Progenitor cell of endocrine pancreas (in vitro differentiated cells): ENCODE measurements at regions not wholly inside any gene's neighbourhood (a gene's known extent, or its start where the extent isn't known, plus 50 kb on each side); places are given as distances from the start of the nearest gene placed in this dataset.

Experiments used
- DNase-seq: peaks from one replicate; pipeline ENCODE4 v3.0.0; 2021; ENCODE audit warnings: low spot score; ENCODE audit not compliant: unreplicated experiment
- H3K27ac Mint-ChIP-seq: 2 replicates; pipeline ENCODE4 v1.8.0; 2021; ENCODE audit warnings: mild to moderate bottlenecking, moderate library complexity, mixed read lengths
- H3K27me3 Mint-ChIP-seq: 2 replicates; pipeline ENCODE4 v1.8.0; 2021; ENCODE audit warnings: mixed read lengths
- H3K36me3 Mint-ChIP-seq: 2 replicates; pipeline ENCODE4 v1.8.0; 2022; ENCODE audit warnings: mixed read lengths; ENCODE audit not compliant: insufficient read depth
- H3K4me1 Mint-ChIP-seq: 2 replicates; pipeline ENCODE4 v1.8.0; 2021; ENCODE audit warnings: low read depth, mixed read lengths
- H3K4me3 Mint-ChIP-seq: 2 replicates; pipeline ENCODE4 v1.8.0; 2021; ENCODE audit warnings: low read depth, mild to moderate bottlenecking, moderate library complexity, mixed read lengths
- H3K9me3 Mint-ChIP-seq: 2 replicates; pipeline ENCODE4 v1.8.0; 2021; ENCODE audit warnings: low read depth, mixed read lengths
- TF ChIP-seq, protein P1 (sequence below): fragments of 200-600 bp; sonication (generic); IDR thresholded peaks from one replicate; pipeline ENCODE4 v1.5.0; 2021; ENCODE audit warnings: antibody characterized with exemption, mild to moderate bottlenecking; ENCODE audit not compliant: unreplicated experiment

DNA sequence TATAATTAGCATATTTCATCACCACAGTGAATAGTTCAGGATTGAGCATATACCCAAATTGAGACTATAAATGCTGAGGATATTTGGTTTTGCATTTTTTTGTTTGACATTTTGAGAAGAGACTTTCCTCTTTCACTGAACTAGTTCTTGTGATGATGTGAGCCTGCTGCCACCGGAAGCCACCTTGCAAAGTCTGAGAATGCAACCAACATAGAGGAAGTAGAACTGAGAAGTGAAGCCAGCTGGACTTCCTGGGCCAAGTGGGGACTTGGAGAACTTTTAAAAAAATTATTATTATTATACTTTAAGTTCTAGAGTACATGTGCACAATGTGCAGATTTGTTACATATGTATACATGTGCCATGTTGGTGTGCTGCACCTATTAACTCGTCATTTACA, 102.3 kb downstream of the RPE65 start:
- H3K27ac Mint-ChIP-seq: no peak overlapping the region
- TF ChIP-seq, protein P1, sequence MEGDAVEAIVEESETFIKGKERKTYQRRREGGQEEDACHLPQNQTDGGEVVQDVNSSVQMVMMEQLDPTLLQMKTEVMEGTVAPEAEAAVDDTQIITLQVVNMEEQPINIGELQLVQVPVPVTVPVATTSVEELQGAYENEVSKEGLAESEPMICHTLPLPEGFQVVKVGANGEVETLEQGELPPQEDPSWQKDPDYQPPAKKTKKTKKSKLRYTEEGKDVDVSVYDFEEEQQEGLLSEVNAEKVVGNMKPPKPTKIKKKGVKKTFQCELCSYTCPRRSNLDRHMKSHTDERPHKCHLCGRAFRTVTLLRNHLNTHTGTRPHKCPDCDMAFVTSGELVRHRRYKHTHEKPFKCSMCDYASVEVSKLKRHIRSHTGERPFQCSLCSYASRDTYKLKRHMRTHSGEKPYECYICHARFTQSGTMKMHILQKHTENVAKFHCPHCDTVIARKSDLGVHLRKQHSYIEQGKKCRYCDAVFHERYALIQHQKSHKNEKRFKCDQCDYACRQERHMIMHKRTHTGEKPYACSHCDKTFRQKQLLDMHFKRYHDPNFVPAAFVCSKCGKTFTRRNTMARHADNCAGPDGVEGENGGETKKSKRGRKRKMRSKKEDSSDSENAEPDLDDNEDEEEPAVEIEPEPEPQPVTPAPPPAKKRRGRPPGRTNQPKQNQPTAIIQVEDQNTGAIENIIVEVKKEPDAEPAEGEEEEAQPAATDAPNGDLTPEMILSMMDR: no peak
- no peak for DNase-seq
- no peaks in the 10 kb centered on the region for H3K36me3 Mint-ChIP-seq
- H3K27me3 Mint-ChIP-seq: peaks cover 13% of the 10 kb centered on the region
- no peak overlapping the region for H3K4me3 Mint-ChIP-seq
- H3K4me1 Mint-ChIP-seq: no peaks in the 10 kb centered on the region
- no peaks in the 10 kb centered on the region for H3K9me3 Mint-ChIP-seq

DNA sequence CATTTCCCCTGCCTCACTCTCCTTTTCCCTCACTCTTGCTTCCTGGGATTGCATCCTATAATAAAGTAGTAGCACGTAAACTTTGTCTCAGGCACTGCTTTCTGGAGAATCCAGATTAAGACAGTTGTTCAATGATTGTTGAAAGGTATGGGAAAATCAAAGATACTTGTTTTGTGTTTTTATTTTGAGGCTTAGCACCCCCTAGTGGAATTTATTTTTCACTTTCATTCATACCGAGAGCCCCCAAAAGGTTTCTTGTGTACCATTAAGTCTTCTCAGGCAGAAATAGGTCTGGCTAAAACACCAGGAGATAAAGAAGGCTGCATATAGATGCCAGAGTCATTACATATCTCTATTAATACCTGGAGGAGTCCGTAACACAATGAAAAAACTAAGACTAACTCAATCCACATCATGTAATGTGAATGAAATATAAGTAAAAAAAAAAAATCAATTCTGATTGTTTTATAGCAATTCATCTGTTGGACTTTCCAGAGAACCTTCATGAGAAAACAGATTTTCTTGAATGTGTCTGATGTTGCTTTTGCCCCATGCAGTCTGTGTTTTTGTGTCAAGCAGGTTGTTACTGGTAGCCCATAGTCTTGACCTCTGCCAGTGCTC, 103.5 kb downstream of the RPE65 start:
- H3K9me3 Mint-ChIP-seq: no peaks in the 10 kb centered on the region
- TF ChIP-seq, protein P1: peak; percentile 52
- H3K4me1 Mint-ChIP-seq: no peaks in the 10 kb centered on the region
- no peak overlapping the region for H3K27ac Mint-ChIP-seq
- DNase-seq: no peak
- peaks cover 18% of the 10 kb centered on the region for H3K27me3 Mint-ChIP-seq
- H3K36me3 Mint-ChIP-seq: no peaks in the 10 kb centered on the region
- no peak overlapping the region for H3K4me3 Mint-ChIP-seq

DNA sequence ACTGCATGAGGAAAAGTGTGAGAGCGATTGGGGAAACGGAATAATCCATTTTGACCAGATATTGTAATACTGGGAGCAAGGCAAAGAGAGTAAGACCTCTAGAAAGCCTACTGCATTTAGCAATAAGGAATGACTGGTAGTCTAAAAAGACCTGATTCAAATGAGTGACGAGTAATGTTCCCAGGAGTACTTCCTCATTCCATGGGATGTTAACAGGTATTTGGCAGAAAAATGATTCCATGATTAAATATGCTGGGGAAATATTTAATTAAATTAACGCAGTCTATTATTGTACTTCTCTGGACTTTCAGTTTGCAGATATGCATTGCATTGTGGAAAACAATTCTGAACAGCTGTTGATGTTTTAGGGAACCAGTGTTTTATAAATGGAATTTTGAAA, 105.5 kb downstream of the RPE65 start:
- H3K4me3 Mint-ChIP-seq: no peak overlapping the region
- H3K36me3 Mint-ChIP-seq: no peaks in the 10 kb centered on the region
- no peak overlapping the region for H3K27ac Mint-ChIP-seq
- no peaks in the 10 kb centered on the region for H3K4me1 Mint-ChIP-seq
- TF ChIP-seq, protein P1: no peak
- no peak for DNase-seq
- no peaks in the 10 kb centered on the region for H3K9me3 Mint-ChIP-seq
- peaks cover 15% of the 10 kb centered on the region for H3K27me3 Mint-ChIP-seq

GRCh38 chr1:68340951-68341350, 108.6 kb upstream of the WLS start:
- DNase-seq: no peak
- Mint-ChIP-seq H3K4me3 (no peak overlapping the region), H3K4me1 (no peaks in the 10 kb centered on the region), H3K27me3 (peaks cover 12% of the 10 kb centered on the region), H3K36me3 (no peaks in the 10 kb centered on the region), H3K27ac (no peak overlapping the region), H3K9me3 (no peaks in the 10 kb centered on the region)
- TF ChIP-seq, protein P1: no peak

GRCh38 chr1:68339505-68339904, 107.2 kb upstream of the WLS start:
- Mint-ChIP-seq H3K36me3 (no peaks in the 10 kb centered on the region), H3K9me3 (no peaks in the 10 kb centered on the region), H3K27me3 (peaks cover 12% of the 10 kb centered on the region), H3K4me1 (no peaks in the 10 kb centered on the region), H3K4me3 (no peak overlapping the region), H3K27ac (no peak overlapping the region)
- no peak for DNase-seq
- TF ChIP-seq, protein P1: no peak
